ENCODE measurements at regions not wholly inside any gene's neighbourhood (a gene's known extent, or its start where the extent isn't known, plus 50 kb on each side); places are given as distances from the start of the nearest gene placed in this dataset.
"Not testable (repeated sequence)": the region's sequence is repeated elsewhere in the genome, so short reads cannot be mapped to it uniquely, and the experiment has no call there.

GRCh38 chr10:42898037-42898960 lies 115.7 kb downstream of the BMS1 start:
- DNase-seq (ENCODE audit: low read depth), result no peak
- TF ChIP-seq CTCF (IDR thresholded peaks at IDR 0.05; ENCODE audit: insufficient read depth, low read length), result no peak
- no peak overlapping the region for H3K4me3 ChIP-seq (ENCODE audit: low read depth, low read length)

- no peak overlapping the region for H3K4me3 ChIP-seq (ENCODE audit: low read depth, low read length)
- DNase-seq (ENCODE audit: low read depth), result no peak
- no peak for TF ChIP-seq CTCF (IDR thresholded peaks at IDR 0.05; ENCODE audit: insufficient read depth, low read length)
Measured at GRCh38 chr10:42899036-42899435, 116.4 kb downstream of the BMS1 start.

GRCh38 chr10:42900346-42900745 lies 117.8 kb downstream of the BMS1 start:
- not testable (repeated sequence) for H3K4me3 ChIP-seq (ENCODE audit: low read depth, low read length); DNase-seq (ENCODE audit: low read depth)

GRCh38 chr10:42911359-42911758 lies 128.8 kb downstream of the BMS1 start:
- TF ChIP-seq CTCF (IDR thresholded peaks at IDR 0.05; ENCODE audit: insufficient read depth, low read length), result no peak
- no peak for DNase-seq (ENCODE audit: low read depth)
- H3K4me3 ChIP-seq (ENCODE audit: low read depth, low read length), result no peak overlapping the region

GRCh38 chr10:42916974-42917373 lies 134.4 kb downstream of the BMS1 start:
- DNase-seq (ENCODE audit: low read depth), result no peak
- TF ChIP-seq CTCF (IDR thresholded peaks at IDR 0.05; ENCODE audit: insufficient read depth, low read length), result no peak
- no peak overlapping the region for H3K4me3 ChIP-seq (ENCODE audit: low read depth, low read length)

- no peak overlapping the region for H3K4me3 ChIP-seq (ENCODE audit: low read depth, low read length)
- TF ChIP-seq CTCF (IDR thresholded peaks at IDR 0.05; ENCODE audit: insufficient read depth, low read length), result no peak
- no peak for DNase-seq (ENCODE audit: low read depth)
Measured at GRCh38 chr10:42917821-42918220, 135.2 kb downstream of the BMS1 start.

- no peak for TF ChIP-seq CTCF (IDR thresholded peaks at IDR 0.05; ENCODE audit: insufficient read depth, low read length)
- DNase-seq (ENCODE audit: low read depth), result no peak
- no peak overlapping the region for H3K4me3 ChIP-seq (ENCODE audit: low read depth, low read length)
Measured at GRCh38 chr10:42921951-42922350, 139.4 kb downstream of the BMS1 start.
